Transverse colon (tissue), 4 donors: ENCODE measurements at regions not wholly inside any gene's neighbourhood (a gene's known extent, or its start where the extent isn't known, plus 50 kb on each side); places are given as distances from the start of the nearest gene placed in this dataset.

Source experiments
- DNase-seq: peaks from one replicate; pipeline ENCODE4 v3.0.0-alpha.2; 2019
- H3K27ac ChIP-seq, 4 donors: fragments of 200-600 bp; sonication (generic); 2 replicates each; pipeline ENCODE4 v1.5.1; 2016 to 2018; ENCODE audit warnings: inconsistent platforms in 4 of 4
- H3K27me3 ChIP-seq: fragments of 200-600 bp; sonication (generic); 2 replicates; pipeline ENCODE4 v1.5.1; 2017; ENCODE audit warnings: inconsistent platforms
- H3K36me3 ChIP-seq, 4 donors: fragments of 200-600 bp; sonication (generic); 2 replicates each; pipeline ENCODE4 v1.5.1; 2017 to 2019; ENCODE audit warnings: inconsistent platforms in 4 of 4
- H3K4me1 ChIP-seq, 4 donors: fragments of 200-600 bp; sonication (generic); 2 replicates each; pipeline ENCODE4 v1.5.1; 2017 to 2020; ENCODE audit warnings: inconsistent platforms in 4 of 4
- H3K4me3 ChIP-seq, 4 donors: fragments of 200-600 bp; sonication (generic); 1 replicate in 1 of 4; 2 replicates in 3 of 4; pipeline versions ENCODE4 v1.5.1 to v1.6.1; 2017 to 2019; ENCODE audit warnings: inconsistent platforms in 4 of 4
- H3K9me3 ChIP-seq, 2 donors: fragments of 200-600 bp; sonication (generic); 2 replicates each; pipeline ENCODE4 v1.5.1; 2017 to 2019; ENCODE audit warnings: inconsistent platforms in 2 of 2
- CTCF ChIP-seq, 5 experiments: fragments of 200-600 bp in 3 of 5; fragments of 450-650 bp in 2 of 5; sonication (generic) in 3 of 5; IDR thresholded peaks; 1 replicate in 2 of 5; 2 replicates in 3 of 5; pipeline ENCODE4 v1.5.1; 2016 to 2017; ENCODE audit warnings: antibody characterized with exemption in 5 of 5, inconsistent platforms in 3 of 5, mild to moderate bottlenecking in 2 of 5, moderate library complexity in 1 of 5
- EP300 ChIP-seq: sonication (generic); formaldehyde crosslinking; IDR thresholded peaks from one replicate; pipeline ENCODE4 v1.6.1; 2017; ENCODE audit warnings: antibody characterized with exemption, low read depth
- POLR2A ChIP-seq: fragments of 450-650 bp; IDR thresholded peaks from one replicate; pipeline ENCODE4 v1.6.1; 2016; ENCODE audit warnings: antibody characterized with exemption, mild to moderate bottlenecking, moderate library complexity
- POLR2AphosphoS5 ChIP-seq, 3 donors: sonication (generic); formaldehyde crosslinking; IDR thresholded peaks; one replicate each; pipeline ENCODE4 v1.6.1; 2016; ENCODE audit warnings: antibody characterized with exemption in 3 of 3
- WGBS, 2 donors: methylation state at CpG; one replicate each; pipeline ENCODE4 v1.1.5; 2018; ENCODE audit warnings: low coverage in 1 of 2; 5-methylcytosine and 5-hydroxymethylcytosine counted together
- in situ Hi-C, 4 donors: fragments of 200-750 bp; cut with MboI; loops; one replicate each; pipeline versions ENCODE4 v1.15.0 to v1.15.1; 2017; ENCODE audit warnings: low sequenced_read_pairs in 3 of 4, low pct_ligation_motif_present in 1 of 4, low pct_unique_long_range_greater_than_20kb in 1 of 4
- intact Hi-C: fragments of 100-400 bp; cut with DNase I; formaldehyde crosslinking; loops from one replicate; pipeline ENCODE4 v1.15.1; 2023; ENCODE audit warnings: low total_unique reads

DNA sequence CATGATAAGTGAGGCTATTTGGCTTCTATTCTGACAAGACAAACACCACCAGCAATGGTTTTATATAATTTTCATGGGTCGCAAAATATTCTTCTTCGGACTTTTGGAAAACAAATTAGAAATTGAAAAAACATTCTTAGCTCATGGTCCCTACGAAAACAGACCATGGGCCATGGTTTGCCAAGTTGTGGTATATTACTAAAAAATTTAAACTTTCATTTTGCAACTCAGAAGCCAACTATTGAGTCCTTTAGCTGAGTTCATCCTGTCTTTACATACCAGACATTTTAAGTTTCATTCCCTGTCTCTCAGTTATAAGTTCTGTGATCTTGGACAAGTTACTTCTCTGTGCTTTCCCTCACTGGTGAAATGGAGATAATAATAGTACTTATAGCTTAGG lies 198.1 kb downstream of the CSNK1G3 start:
- intact Hi-C loops (no loop called here), in situ Hi-C loops (no loop called here)
- H3K4me1 ChIP-seq: no peaks in the 10 kb centered on the region
- H3K36me3 ChIP-seq: no peaks in the 10 kb centered on the region
- no peaks in the 10 kb centered on the region for H3K27me3 ChIP-seq
- no peak overlapping the region for H3K4me3 ChIP-seq
- H3K27ac ChIP-seq: no peak overlapping the region
- no peak for DNase-seq
- no peaks in the 10 kb centered on the region for H3K9me3 ChIP-seq
- TF ChIP-seq POLR2AphosphoS5 (IDR thresholded peaks at IDR 0.05) (no peak), CTCF (IDR thresholded peaks at IDR 0.05) (no peak), POLR2A (no peak), EP300 (no peak)
- WGBS, 2 donors: 64 to 80% methylated on average over 3 of the region's 3 CpGs

DNA sequence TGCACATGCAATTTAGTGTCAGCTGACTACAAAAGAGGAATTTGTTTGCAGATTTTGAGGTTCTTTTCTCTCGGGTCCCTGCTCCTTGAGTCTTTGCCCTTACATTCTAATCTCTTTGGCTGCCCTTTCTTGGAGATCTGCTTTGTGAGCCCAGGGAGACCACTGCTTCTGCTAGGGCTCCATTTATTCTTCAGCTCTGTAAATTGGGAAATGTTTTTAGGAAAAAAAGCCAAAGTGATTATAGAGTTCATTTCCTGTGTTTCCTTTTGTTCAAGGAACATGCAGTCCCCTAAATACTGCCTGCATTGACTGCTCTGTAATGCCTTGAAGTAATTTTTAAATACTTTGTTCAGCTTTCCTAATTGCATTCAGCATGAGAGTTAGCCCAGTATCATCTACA lies 197.4 kb downstream of the CSNK1G3 start:
- no peaks in the 10 kb centered on the region for H3K4me1 ChIP-seq
- no peaks in the 10 kb centered on the region for H3K36me3 ChIP-seq
- in situ Hi-C loops (no loop called here), intact Hi-C loops (no loop called here)
- no peak overlapping the region for H3K4me3 ChIP-seq
- no peak for DNase-seq
- no peak for TF ChIP-seq CTCF (IDR thresholded peaks at IDR 0.05)
- TF ChIP-seq POLR2AphosphoS5 (IDR thresholded peaks at IDR 0.05): no peak
- no peak for TF ChIP-seq EP300
- no peak for TF ChIP-seq POLR2A
- H3K9me3 ChIP-seq: no peaks in the 10 kb centered on the region
- no peaks in the 10 kb centered on the region for H3K27me3 ChIP-seq
- 43 to 67% methylated on average over 1 of the region's 1 CpG for WGBS, 2 donors
- H3K27ac ChIP-seq: peak overlapping the region in 1 of 4 donors; percentile 2

- 56 to 73% methylated on average over 2 to 3 of the region's 3 CpGs for WGBS, 2 donors
- H3K4me1 ChIP-seq: no peaks in the 10 kb centered on the region
- H3K27ac ChIP-seq: no peak overlapping the region
- intact Hi-C loops (no loop called here), in situ Hi-C loops (no loop called here)
- H3K9me3 ChIP-seq: no peaks in the 10 kb centered on the region
- H3K4me3 ChIP-seq: no peak overlapping the region
- no peaks in the 10 kb centered on the region for H3K27me3 ChIP-seq
- TF ChIP-seq CTCF (IDR thresholded peaks at IDR 0.05) (no peak), POLR2A (no peak), EP300 (no peak), POLR2AphosphoS5 (IDR thresholded peaks at IDR 0.05) (no peak)
- H3K36me3 ChIP-seq: no peaks in the 10 kb centered on the region
- no peak for DNase-seq
Observed at GRCh38 chr5:123708074-123708806, 196.3 kb downstream of the CSNK1G3 start.

GRCh38 chr5:123706531-123706930 lies 194.6 kb downstream of the CSNK1G3 start:
- H3K36me3 ChIP-seq: no peaks in the 10 kb centered on the region
- TF ChIP-seq POLR2A: no peak
- no peak for TF ChIP-seq POLR2AphosphoS5 (IDR thresholded peaks at IDR 0.05)
- TF ChIP-seq EP300: no peak
- no peak for TF ChIP-seq CTCF (IDR thresholded peaks at IDR 0.05)
- DNase-seq: no peak
- H3K4me1 ChIP-seq: no peaks in the 10 kb centered on the region
- H3K4me3 ChIP-seq: no peak overlapping the region
- intact Hi-C loops (no loop called here), in situ Hi-C loops (no loop called here)
- no peaks in the 10 kb centered on the region for H3K27me3 ChIP-seq
- no peaks in the 10 kb centered on the region for H3K9me3 ChIP-seq
- peak overlapping the region in 1 of 4 donors; percentile 21 for H3K27ac ChIP-seq
